WTC11 (cell line): ENCODE measurements at regions not wholly inside any gene's neighbourhood (a gene's known extent, or its start where the extent isn't known, plus 50 kb on each side); places are given as distances from the start of the nearest gene placed in this dataset.

Experiments used
- CBFB ChIP-seq: sonication (generic); formaldehyde crosslinking; IDR thresholded peaks from 2 replicates; pipeline ENCODE4 v1.8.1; 2022; ENCODE audit warnings: mild to moderate bottlenecking, low read depth, missing genetic modification reagents
- CREB1 ChIP-seq: sonication (generic); formaldehyde crosslinking; IDR thresholded peaks from 2 replicates; pipeline ENCODE4 v1.8.0; 2023; ENCODE audit warnings: mild to moderate bottlenecking, missing genetic modification reagents
- ELF4 ChIP-seq: sonication (generic); formaldehyde crosslinking; IDR thresholded peaks from 2 replicates; pipeline ENCODE4 v1.8.1; 2022; ENCODE audit warnings: low read depth, mild to moderate bottlenecking, moderate library complexity, missing genetic modification reagents
- FOXJ3 ChIP-seq: sonication (generic); formaldehyde crosslinking; IDR thresholded peaks from 2 replicates; pipeline ENCODE4 v1.9.0; 2021; ENCODE audit warnings: missing genetic modification reagents, mild to moderate bottlenecking, borderline replicate concordance
- FOXP1 ChIP-seq: sonication (generic); formaldehyde crosslinking; IDR thresholded peaks from 2 replicates; pipeline ENCODE4 v1.8.0; 2022; ENCODE audit warnings: missing genetic modification reagents, mild to moderate bottlenecking, moderate library complexity, borderline replicate concordance
- MXD4 ChIP-seq: fragments of 250-450 bp; sonication (Bioruptor Pico); IDR thresholded peaks from 2 replicates; pipeline ENCODE4 v1.8.0; 2021; ENCODE audit warnings: mild to moderate bottlenecking, moderate library complexity, borderline replicate concordance
- MYBL2 ChIP-seq: sonication (generic); formaldehyde crosslinking; IDR thresholded peaks from 2 replicates; pipeline ENCODE4 v1.8.1; 2023; ENCODE audit warnings: mild to moderate bottlenecking, moderate library complexity, missing genetic modification reagents
- NFYB ChIP-seq: sonication (generic); formaldehyde crosslinking; conservative IDR thresholded peaks from 2 replicates; pipeline ENCODE4 v1.8.0; 2022; ENCODE audit warnings: low read depth, missing genetic modification reagents
- NR2C2 ChIP-seq: sonication (generic); formaldehyde crosslinking; IDR thresholded peaks from 2 replicates; pipeline ENCODE4 v1.8.0; 2022; ENCODE audit warnings: mild to moderate bottlenecking, missing genetic modification reagents
- OVOL2 ChIP-seq: fragments of 250-450 bp; sonication (Bioruptor Pico); IDR thresholded peaks from 2 replicates; pipeline ENCODE4 v1.9.0; 2021; ENCODE audit warnings: mild to moderate bottlenecking, borderline replicate concordance
- STAT6 ChIP-seq: sonication (generic); formaldehyde crosslinking; conservative IDR thresholded peaks from 2 replicates; pipeline ENCODE4 v1.8.1; 2023; ENCODE audit warnings: mild to moderate bottlenecking, low read depth, missing genetic modification reagents, moderate library complexity
- TEAD4 ChIP-seq: sonication (generic); formaldehyde crosslinking; IDR thresholded peaks from 2 replicates; pipeline ENCODE4 v1.8.0; 2022; ENCODE audit warnings: mild to moderate bottlenecking, missing genetic modification reagents
- TF ChIP-seq, protein P1 (sequence below): fragments of 200-600 bp; IDR thresholded peaks from 2 replicates; pipeline ENCODE4 v1.8.0; 2022; ENCODE audit warnings: antibody characterized with exemption
- TF ChIP-seq, protein P2 (sequence below): sonication (generic); formaldehyde crosslinking; IDR thresholded peaks from 2 replicates; pipeline ENCODE4 v1.8.0; 2023; ENCODE audit warnings: missing genetic modification reagents

- no peak for TF ChIP-seq NFYB (CRISPR knock-in tag)
- TF ChIP-seq NR2C2 (CRISPR knock-in tag): no peak
- TF ChIP-seq, protein P1, sequence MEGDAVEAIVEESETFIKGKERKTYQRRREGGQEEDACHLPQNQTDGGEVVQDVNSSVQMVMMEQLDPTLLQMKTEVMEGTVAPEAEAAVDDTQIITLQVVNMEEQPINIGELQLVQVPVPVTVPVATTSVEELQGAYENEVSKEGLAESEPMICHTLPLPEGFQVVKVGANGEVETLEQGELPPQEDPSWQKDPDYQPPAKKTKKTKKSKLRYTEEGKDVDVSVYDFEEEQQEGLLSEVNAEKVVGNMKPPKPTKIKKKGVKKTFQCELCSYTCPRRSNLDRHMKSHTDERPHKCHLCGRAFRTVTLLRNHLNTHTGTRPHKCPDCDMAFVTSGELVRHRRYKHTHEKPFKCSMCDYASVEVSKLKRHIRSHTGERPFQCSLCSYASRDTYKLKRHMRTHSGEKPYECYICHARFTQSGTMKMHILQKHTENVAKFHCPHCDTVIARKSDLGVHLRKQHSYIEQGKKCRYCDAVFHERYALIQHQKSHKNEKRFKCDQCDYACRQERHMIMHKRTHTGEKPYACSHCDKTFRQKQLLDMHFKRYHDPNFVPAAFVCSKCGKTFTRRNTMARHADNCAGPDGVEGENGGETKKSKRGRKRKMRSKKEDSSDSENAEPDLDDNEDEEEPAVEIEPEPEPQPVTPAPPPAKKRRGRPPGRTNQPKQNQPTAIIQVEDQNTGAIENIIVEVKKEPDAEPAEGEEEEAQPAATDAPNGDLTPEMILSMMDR: no peak
- TF ChIP-seq, protein P2, sequence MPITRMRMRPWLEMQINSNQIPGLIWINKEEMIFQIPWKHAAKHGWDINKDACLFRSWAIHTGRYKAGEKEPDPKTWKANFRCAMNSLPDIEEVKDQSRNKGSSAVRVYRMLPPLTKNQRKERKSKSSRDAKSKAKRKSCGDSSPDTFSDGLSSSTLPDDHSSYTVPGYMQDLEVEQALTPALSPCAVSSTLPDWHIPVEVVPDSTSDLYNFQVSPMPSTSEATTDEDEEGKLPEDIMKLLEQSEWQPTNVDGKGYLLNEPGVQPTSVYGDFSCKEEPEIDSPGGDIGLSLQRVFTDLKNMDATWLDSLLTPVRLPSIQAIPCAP (CRISPR knock-in tag): no peak
- no peak for TF ChIP-seq FOXJ3 (CRISPR knock-in tag)
- no peak for TF ChIP-seq CREB1 (CRISPR knock-in tag)
- TF ChIP-seq MXD4 (CRISPR knock-in tag): no peak
- no peak for TF ChIP-seq ELF4
- no peak for TF ChIP-seq MYBL2
- no peak for TF ChIP-seq STAT6 (CRISPR knock-in tag)
- no peak for TF ChIP-seq FOXP1 (CRISPR knock-in tag)
- no peak for TF ChIP-seq TEAD4 (CRISPR knock-in tag)
- TF ChIP-seq CBFB: no peak
- no peak for TF ChIP-seq OVOL2 (CRISPR knock-in tag)
Measured at GRCh38 chr10:9895981-9896380, 1121.7 kb upstream of the CELF2 start.
